ENCODE measurements at regions not wholly inside any gene's neighbourhood (a gene's known extent, or its start where the extent isn't known, plus 50 kb on each side); places are given as distances from the start of the nearest gene placed in this dataset.

GRCh38 chr1:232528472-232529089 is 101.4 kb downstream of the SIPA1L2 start:
- Histone ChIP-seq H3K4me3 (ENCODE audit: low read length) (no peak overlapping the region), H3K9ac (ENCODE audit: low read length) (no peak overlapping the region)

DNA sequence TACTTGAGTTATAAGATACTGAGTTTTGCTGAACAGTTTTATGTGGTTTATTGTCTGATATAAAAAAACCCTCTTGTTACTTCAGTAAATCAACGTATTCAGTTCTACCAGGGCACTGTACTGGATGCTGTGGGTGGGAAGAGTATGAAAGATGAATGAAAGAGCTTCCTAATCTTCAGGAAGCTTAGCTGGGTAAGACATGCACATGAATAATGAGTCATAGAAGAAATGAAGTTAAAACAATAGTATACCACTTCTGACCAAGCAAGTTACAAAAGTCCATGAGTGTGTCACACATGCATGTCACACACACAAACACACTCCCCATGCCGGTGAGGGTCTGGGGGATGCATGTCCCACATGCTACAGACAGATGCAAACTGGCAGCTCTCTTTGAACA is 105.9 kb downstream of the SIPA1L2 start:
- no peak overlapping the region for H3K4me3 ChIP-seq (ENCODE audit: low read length)
- no peak overlapping the region for H3K4me2 ChIP-seq (ENCODE audit: low read depth, low read length)
- H3K9ac ChIP-seq (ENCODE audit: low read length): no peak overlapping the region
- TF ChIP-seq, protein P1, sequence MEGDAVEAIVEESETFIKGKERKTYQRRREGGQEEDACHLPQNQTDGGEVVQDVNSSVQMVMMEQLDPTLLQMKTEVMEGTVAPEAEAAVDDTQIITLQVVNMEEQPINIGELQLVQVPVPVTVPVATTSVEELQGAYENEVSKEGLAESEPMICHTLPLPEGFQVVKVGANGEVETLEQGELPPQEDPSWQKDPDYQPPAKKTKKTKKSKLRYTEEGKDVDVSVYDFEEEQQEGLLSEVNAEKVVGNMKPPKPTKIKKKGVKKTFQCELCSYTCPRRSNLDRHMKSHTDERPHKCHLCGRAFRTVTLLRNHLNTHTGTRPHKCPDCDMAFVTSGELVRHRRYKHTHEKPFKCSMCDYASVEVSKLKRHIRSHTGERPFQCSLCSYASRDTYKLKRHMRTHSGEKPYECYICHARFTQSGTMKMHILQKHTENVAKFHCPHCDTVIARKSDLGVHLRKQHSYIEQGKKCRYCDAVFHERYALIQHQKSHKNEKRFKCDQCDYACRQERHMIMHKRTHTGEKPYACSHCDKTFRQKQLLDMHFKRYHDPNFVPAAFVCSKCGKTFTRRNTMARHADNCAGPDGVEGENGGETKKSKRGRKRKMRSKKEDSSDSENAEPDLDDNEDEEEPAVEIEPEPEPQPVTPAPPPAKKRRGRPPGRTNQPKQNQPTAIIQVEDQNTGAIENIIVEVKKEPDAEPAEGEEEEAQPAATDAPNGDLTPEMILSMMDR (IDR thresholded peaks at IDR 0.05; ENCODE audit: low read length): no peak
- TF ChIP-seq EZH2 (optimal IDR thresholded peaks at IDR 0.05; ENCODE audit: low read depth, low read length) (no peak), EZH2phosphoT487 (IDR thresholded peaks at IDR 0.05; ENCODE audit: low read length) (no peak)
- H3K79me2 ChIP-seq (ENCODE audit: low read length): no peaks in the 10 kb centered on the region
- no peaks in the 10 kb centered on the region for H3K27me3 ChIP-seq (replicated peaks; ENCODE audit: insufficient read depth, low read length)
- no peaks in the 10 kb centered on the region for H4K20me1 ChIP-seq (ENCODE audit: insufficient read depth, low read length)
- no peaks in the 10 kb centered on the region for H3K9me3 ChIP-seq (replicated peaks; ENCODE audit: insufficient read depth, low read length)
- H3K9me2 ChIP-seq (replicated peaks; ENCODE audit: insufficient read depth, low read length): no peaks in the 10 kb centered on the region
- no peaks in the 10 kb centered on the region for H3K36me3 ChIP-seq (replicated peaks; ENCODE audit: insufficient read depth, low read length)
- no peak overlapping the region for H3K27ac ChIP-seq (ENCODE audit: low read length)
- DNase-seq: no peak
- no peak overlapping the region for H2AFZ ChIP-seq (ENCODE audit: low read length)
- no peaks in the 10 kb centered on the region for H3K4me1 ChIP-seq (ENCODE audit: low read length)
- no peaks in the 10 kb centered on the region for H3F3A ChIP-seq (ENCODE audit: insufficient read depth, low read length)

More at GRCh38 chr1:232528472-232529089, 101.4 kb downstream of the SIPA1L2 start:
- no peaks in the 10 kb centered on the region for H3K9me3 ChIP-seq (replicated peaks; ENCODE audit: insufficient read depth, low read length)
- DNase-seq: no peak
- H3K79me2 ChIP-seq (ENCODE audit: low read length): no peaks in the 10 kb centered on the region
- H3F3A ChIP-seq (ENCODE audit: insufficient read depth, low read length): 0 out of 2 replicates have a peak, but pooled peaks cover 4% of the 10 kb centered on the region
- TF ChIP-seq EZH2 (optimal IDR thresholded peaks at IDR 0.05; ENCODE audit: low read depth, low read length): no peak
- TF ChIP-seq, protein P1 (IDR thresholded peaks at IDR 0.05; ENCODE audit: low read length): no peak
- no peak for TF ChIP-seq EZH2phosphoT487 (IDR thresholded peaks at IDR 0.05; ENCODE audit: low read length)
- H2AFZ ChIP-seq (ENCODE audit: low read length): no peak overlapping the region
- no peak overlapping the region for H3K4me2 ChIP-seq (ENCODE audit: low read depth, low read length)
- no peaks in the 10 kb centered on the region for H4K20me1 ChIP-seq (ENCODE audit: insufficient read depth, low read length)
- H3K36me3 ChIP-seq (replicated peaks; ENCODE audit: insufficient read depth, low read length): no peaks in the 10 kb centered on the region
- H3K9me2 ChIP-seq (replicated peaks; ENCODE audit: insufficient read depth, low read length): no peaks in the 10 kb centered on the region
- H3K27ac ChIP-seq (ENCODE audit: low read length): no peak overlapping the region
- H3K27me3 ChIP-seq (replicated peaks; ENCODE audit: insufficient read depth, low read length): no peaks in the 10 kb centered on the region
- H3K4me1 ChIP-seq (ENCODE audit: low read length): peaks cover 19% of the 10 kb centered on the region

GRCh38 chr1:232522189-232522588 is 107.7 kb downstream of the SIPA1L2 start:
- no peak overlapping the region for H3K9ac ChIP-seq (ENCODE audit: low read length)
- H3K27ac ChIP-seq (ENCODE audit: low read length): no peak overlapping the region
- no peaks in the 10 kb centered on the region for H3K4me1 ChIP-seq (ENCODE audit: low read length)
- no peaks in the 10 kb centered on the region for H3F3A ChIP-seq (ENCODE audit: insufficient read depth, low read length)
- H3K4me3 ChIP-seq (ENCODE audit: low read length): no peak overlapping the region
- no peaks in the 10 kb centered on the region for H3K79me2 ChIP-seq (ENCODE audit: low read length)
- no peaks in the 10 kb centered on the region for H3K9me3 ChIP-seq (replicated peaks; ENCODE audit: insufficient read depth, low read length)
- no peaks in the 10 kb centered on the region for H3K36me3 ChIP-seq (replicated peaks; ENCODE audit: insufficient read depth, low read length)
- no peaks in the 10 kb centered on the region for H3K9me2 ChIP-seq (replicated peaks; ENCODE audit: insufficient read depth, low read length)
- no peaks in the 10 kb centered on the region for H3K27me3 ChIP-seq (replicated peaks; ENCODE audit: insufficient read depth, low read length)
- H4K20me1 ChIP-seq (ENCODE audit: insufficient read depth, low read length): no peaks in the 10 kb centered on the region
- TF ChIP-seq EZH2 (optimal IDR thresholded peaks at IDR 0.05; ENCODE audit: low read depth, low read length): no peak
- TF ChIP-seq, protein P1 (IDR thresholded peaks at IDR 0.05; ENCODE audit: low read length): no peak
- TF ChIP-seq EZH2phosphoT487 (IDR thresholded peaks at IDR 0.05; ENCODE audit: low read length): no peak
- no peak for DNase-seq
- no peak overlapping the region for H3K4me2 ChIP-seq (ENCODE audit: low read depth, low read length)
- no peak overlapping the region for H2AFZ ChIP-seq (ENCODE audit: low read length)
